ENCODE measurements at regions not wholly inside any gene's neighbourhood (a gene's known extent, or its start where the extent isn't known, plus 50 kb on each side); places are given as distances from the start of the nearest gene placed in this dataset.

DNA sequence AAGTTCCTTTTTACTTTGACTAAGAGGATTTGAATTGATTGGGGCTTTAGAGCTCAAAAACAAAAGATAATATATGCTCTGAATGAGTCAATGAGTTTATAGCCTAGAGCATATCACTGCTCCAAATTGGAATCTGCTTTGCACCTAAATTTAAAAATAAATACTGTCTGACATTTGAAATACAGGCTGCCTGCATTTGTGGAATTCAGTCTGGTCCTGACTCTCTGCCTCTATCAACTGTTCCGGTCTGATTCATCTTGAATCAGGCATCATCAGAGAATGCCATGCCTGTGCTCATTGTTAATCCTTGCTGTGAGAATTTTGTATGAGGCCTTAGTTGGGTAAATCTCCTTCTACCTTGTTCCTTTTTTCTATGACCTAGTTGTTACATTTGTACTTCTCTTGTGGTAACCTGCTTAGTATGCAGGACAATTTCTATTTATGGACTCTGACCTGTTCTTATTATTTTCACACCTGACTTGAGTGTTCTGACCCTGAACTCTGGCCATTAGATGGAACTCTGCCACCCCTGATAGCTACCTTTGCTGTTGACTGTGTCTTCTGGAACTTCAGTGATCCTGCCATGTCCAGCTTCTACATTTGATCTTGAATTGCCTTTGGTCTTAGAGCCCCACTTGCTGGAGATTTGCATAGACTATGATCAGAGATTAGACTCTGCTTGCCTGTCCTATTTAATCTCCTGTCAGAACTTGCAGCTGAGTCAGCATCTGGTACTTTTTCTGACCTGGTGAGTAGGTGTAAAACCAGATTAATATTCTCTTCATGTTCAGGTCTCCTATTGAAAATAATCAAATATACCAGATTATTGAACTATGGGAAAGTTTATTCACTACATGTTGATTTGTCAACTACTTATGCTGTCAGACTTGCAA lies 442.7 kb upstream of the HS3ST5 start:
- TF ChIP-seq, protein P1, sequence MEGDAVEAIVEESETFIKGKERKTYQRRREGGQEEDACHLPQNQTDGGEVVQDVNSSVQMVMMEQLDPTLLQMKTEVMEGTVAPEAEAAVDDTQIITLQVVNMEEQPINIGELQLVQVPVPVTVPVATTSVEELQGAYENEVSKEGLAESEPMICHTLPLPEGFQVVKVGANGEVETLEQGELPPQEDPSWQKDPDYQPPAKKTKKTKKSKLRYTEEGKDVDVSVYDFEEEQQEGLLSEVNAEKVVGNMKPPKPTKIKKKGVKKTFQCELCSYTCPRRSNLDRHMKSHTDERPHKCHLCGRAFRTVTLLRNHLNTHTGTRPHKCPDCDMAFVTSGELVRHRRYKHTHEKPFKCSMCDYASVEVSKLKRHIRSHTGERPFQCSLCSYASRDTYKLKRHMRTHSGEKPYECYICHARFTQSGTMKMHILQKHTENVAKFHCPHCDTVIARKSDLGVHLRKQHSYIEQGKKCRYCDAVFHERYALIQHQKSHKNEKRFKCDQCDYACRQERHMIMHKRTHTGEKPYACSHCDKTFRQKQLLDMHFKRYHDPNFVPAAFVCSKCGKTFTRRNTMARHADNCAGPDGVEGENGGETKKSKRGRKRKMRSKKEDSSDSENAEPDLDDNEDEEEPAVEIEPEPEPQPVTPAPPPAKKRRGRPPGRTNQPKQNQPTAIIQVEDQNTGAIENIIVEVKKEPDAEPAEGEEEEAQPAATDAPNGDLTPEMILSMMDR (IDR thresholded peaks at IDR 0.05; ENCODE audit: low read length), result no peak
- TF ChIP-seq EZH2 (optimal IDR thresholded peaks at IDR 0.05; ENCODE audit: low read depth, low read length) (no peak), EZH2phosphoT487 (IDR thresholded peaks at IDR 0.05; ENCODE audit: low read length) (no peak)
